ENCODE measurements at regions not wholly inside any gene's neighbourhood (a gene's known extent, or its start where the extent isn't known, plus 50 kb on each side); places are given as distances from the start of the nearest gene placed in this dataset.
"Not testable (repeated sequence)": the region's sequence is repeated elsewhere in the genome, so short reads cannot be mapped to it uniquely, and the experiment has no call there.

DNA sequence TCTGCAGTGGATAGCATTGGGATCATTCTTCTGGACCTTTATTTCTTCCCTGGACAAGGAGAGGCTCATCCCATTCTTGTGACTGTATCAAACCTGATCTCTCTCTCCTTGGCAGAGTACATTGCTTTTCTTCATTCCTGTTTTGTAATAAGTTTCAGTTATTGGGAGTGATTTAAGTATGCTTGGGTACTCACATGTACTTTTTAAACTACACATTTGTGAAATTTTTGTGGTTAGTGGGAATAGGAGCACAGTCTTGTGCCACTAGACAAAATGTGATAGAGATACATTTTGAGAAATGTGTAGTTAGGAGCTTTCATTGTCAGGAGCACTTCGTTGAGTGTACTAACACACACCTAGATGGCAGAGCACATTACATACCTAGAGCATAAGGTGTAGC lies 262.6 kb downstream of the C3orf38 start:
- DNase-seq: no peak

DNA sequence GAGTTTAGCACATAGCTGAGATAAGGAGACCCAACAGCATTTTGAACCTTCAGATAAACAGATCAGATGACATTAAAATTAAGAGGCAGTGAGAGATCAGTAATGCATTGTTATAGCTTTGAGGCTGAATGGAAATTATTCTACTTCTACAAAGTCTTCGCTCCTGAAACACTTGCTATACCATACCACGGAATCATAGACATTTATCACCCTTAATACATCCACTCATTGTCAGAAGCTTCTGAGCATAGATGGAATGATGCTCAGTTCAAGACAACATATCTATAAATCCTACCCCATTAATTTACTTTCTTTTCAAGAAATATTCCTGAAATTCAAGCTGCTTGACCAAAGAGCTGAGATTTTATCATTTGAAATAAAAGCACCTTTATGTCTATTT lies 266.7 kb downstream of the C3orf38 start:
- no peak for DNase-seq

- no peak for DNase-seq
Measured at GRCh38 chr3:88418219-88418618, 268.5 kb downstream of the C3orf38 start.

- no peak for DNase-seq
Measured at GRCh38 chr3:88433568-88433967, 283.8 kb downstream of the C3orf38 start.

GRCh38 chr3:88434001-88434400 lies 284.2 kb downstream of the C3orf38 start:
- DNase-seq: no peak

GRCh38 chr3:88440701-88441100 lies 290.9 kb downstream of the C3orf38 start:
- DNase-seq: no peak

DNA sequence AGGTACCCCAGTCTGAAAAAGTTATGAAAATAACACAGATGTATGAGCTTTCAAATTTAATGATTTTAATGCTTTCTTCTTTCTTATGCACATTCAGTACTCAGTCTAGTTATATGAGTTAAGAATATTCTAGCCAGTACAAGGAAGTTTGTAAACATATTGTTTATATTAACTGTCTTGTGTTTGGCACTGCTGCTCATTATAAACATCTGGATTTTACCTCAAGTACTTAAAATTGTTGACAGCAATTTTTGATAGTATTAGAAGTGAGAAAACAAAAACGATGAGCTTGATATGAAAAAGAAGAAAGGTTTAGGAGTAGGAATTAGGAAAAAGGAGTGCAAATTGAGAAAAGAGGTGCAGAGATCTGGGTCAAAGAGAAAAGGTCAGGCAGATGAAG lies 293.3 kb downstream of the C3orf38 start:
- DNase-seq: no peak

DNA sequence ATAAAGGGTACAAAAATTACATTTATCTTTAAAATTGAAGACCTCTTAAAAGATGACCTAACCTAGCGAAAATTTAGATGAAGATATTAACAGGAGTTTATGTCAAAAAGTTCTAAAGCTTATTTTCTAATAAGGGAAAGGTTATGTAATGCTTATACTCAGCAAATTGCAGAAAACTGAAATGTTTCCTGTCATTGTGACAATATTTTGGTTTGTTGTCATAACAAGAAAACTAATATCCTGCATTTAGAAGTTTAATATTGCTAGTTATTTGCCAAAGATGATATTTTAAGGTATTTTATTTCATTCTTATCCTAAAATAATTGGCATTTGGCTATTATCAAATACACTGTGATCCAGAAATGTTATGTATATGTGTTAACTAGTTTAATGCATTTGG lies 294.5 kb downstream of the C3orf38 start:
- no peak for DNase-seq

- DNase-seq: no peak
Measured at GRCh38 chr3:88452228-88452627, 302.5 kb downstream of the C3orf38 start.

DNA sequence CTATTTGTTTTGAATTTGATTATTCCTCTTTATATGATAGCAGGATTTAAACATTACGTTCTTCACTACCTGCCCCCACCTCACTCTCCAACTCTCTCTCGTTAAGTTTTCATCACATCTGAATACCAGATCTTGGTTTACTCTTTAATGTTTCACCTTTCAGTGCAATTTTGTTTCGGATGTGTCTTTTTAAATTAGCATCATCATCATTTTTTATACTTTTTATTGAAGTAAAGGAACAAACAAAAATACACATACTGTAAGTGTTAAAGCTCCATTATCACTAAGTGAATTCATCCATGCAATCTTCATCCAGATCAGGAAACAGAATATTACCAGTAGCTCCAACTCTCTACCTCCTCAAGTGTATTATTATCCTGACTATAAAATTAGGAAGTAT lies 310.6 kb downstream of the C3orf38 start:
- DNase-seq: no peak

DNA sequence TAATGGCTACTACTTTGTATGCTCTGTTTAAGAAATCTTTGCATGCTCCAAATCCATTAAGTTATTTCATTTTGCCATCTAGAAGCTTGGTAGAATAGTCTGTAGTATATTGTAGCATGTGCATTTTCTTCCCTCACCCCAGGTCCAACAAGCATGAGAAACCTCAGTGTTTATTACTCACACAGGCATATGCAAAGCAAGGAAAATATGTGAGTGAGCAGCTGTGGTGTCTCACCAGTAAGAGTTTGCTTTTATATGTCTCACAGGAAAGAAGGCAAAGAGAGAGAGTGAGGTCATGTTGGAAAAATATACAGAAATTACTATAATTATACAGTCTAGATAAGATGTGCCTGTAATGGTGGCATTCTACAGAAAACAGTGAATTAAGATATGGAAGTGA lies 312.5 kb downstream of the C3orf38 start:
- no peak for DNase-seq

GRCh38 chr3:88467191-88467590 lies 317.4 kb downstream of the C3orf38 start:
- DNase-seq: no peak

DNA sequence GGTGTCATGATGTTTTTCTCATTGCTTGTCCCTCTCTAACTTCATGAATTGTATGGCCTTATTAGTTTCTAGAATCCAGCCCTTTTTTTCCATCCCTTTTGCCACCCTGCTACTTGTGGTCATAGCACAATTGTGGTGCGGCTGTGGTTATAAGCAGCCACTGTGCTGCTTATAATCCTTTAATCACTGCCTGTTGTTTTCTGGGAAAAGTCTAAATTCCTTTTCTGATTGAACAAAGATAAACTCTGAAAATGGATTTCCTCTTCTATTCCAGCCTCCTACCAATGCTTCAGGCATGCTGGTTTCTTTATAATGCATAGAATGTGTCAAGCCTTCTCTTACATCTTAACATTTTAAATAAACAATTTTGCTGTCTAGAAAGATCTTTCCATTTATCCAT lies 319.5 kb downstream of the C3orf38 start:
- no peak for DNase-seq

GRCh38 chr3:88478460-88478859 lies 328.7 kb downstream of the C3orf38 start:
- DNase-seq: no peak

DNA sequence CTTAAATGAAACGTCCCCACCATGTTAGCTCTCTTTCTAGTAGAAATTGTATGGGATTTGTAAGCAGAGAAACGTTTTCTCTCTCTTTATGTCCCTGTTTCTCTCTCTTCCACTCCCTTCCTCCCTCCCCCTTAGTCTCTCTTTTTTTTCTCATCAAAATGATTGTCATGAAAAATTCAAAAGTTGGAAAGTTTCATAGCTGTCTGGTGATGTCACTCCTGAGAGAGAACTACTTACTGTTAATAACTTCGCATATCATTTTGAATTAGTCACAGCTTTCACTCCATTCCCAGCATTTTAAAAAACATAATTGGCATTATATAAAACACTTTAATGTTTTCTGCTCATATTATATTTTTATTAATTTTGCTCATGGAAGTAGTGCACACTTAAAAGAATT lies 331.1 kb downstream of the C3orf38 start:
- no peak for DNase-seq

DNA sequence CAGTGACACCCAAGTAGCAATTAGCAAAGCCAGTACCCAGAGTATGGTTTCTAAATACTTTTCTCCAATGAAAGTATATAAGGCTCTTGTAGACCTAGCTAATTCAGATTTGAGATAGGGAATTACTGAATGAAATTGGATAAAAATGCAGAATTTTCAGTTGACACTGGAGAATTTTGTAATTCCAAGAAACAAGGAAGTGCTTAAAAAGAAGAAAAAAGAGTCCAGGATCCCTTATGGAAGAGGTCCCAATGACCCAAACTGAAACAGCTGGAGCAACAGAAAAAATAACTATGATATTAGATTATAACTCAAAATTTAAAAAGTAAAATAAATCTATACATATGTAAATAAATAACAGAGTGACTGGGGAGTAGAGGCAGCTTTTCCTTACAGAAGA lies 335.2 kb downstream of the C3orf38 start:
- DNase-seq: no peak

DNA sequence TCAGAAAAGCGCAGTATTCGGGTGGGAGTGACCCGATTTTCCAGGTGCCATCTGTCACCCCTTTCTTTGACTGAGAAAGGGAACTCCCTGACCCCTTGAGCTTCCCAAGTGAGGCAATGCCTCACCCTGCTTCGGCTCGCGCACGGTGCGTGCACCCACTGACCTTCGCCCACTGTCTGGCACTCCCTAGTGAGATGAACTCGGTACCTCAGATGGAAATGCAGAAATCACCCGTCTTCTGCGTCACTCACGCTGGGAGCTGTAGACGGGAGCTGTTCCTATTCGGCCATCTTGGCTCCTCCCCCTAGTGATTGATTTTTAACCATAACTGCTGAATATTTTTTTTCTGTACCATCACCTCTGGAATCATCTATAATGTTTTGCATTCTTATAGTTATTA lies 359.1 kb downstream of the C3orf38 start:
- not testable (repeated sequence) for DNase-seq

DNA sequence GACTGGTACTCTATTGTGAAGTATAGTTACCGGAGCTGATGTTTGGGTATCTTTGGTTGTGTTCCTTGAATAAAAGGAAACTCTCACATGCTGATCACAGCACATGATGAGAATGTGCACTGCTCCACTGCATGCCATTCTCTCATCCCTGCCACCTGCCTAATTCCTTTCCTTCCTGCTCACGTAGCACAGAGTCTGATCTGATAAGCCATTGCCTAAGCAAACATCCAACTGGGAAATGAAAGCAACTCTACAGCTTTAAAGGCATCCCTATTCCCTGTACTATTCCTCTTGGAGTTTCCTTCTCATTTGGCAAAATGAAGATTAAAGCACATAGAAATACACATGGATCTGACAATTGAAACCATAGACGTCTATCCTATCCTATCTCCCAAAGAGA lies 359.8 kb downstream of the C3orf38 start:
- no peak for DNase-seq

DNA sequence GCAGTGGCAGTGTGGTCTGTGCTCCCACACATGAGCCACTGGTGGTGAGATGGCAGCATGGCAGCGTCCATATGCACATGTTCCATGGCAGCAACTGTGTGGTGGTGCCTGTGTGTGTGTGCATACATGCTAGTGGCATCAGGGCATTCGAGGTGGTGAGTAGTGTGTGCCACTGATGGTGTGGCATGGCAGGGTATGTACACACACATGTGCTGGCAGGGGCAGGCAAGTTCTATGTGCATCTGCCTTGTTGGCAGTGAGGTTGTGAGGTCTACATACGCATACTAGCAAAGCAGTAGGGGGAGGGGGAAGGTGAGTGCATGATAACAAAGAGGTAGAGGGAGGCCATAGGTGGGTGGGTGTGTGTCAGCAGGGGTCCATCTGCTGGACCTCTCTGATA lies 378.7 kb downstream of the C3orf38 start:
- no peak for DNase-seq

GRCh38 chr3:88534534-88534933 lies 384.8 kb downstream of the C3orf38 start:
- no peak for DNase-seq

GRCh38 chr3:88535563-88535962 lies 385.8 kb downstream of the C3orf38 start:
- DNase-seq: no peak

DNA sequence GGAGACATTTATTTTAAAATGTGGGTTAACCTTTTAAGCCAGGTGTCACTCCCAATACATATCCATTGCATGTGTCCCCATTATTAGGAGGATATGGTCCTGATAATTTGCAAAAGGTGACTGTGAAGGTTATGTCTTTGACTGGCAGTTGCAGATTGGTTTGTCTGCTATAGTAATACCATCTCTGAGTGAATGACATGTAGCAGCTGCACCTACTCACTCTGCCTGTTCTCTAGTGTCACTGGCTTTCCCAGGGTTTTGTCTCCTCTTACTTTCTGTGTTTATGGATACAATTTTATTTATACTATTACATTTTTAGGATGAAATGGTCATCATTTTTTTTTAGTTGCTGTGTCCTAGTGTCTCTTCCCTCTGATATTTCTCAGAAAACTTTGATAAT lies 393.2 kb downstream of the C3orf38 start:
- DNase-seq: no peak

- DNase-seq: no peak
Measured at GRCh38 chr3:88572450-88572849, 422.7 kb downstream of the C3orf38 start.

DNA sequence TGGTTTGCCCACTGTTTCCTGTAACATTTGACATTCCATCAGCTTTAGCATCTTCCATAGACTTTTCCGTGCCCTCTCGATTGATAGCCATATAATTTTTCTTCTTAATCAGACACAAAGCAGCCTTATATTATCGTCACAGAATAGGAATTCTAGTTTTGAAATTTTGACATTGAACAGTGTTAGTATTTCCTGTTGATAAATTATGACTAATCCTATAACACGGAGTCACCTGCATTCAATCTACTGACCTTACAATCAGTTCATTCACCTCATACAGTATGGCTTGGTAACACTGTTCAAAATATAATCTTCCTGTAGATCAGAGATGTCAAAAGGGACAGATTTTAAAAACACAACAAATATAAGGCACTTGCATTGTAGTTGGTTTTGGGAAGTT lies 423.7 kb downstream of the C3orf38 start:
- no peak for DNase-seq

- no peak for DNase-seq
Measured at GRCh38 chr3:88574146-88574545, 424.4 kb downstream of the C3orf38 start.

DNA sequence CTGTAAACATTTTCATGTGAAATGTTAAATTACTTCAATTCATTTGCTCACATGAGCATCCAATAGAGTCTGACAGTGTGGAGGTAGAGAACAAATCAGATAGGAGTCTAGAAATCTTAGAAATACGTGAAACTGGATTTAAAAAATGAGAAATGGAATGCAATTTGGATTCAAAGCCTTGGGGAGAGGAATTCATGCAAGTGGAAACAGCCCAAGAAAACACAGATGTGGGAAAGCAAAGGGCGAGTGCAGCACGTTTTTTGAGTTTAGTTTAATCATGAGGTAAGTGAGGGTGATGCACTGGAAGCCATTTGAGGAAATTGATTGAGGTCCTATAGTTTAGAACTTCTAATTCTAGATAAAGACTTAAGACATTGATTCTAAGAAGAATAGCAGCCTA lies 434.7 kb downstream of the C3orf38 start:
- no peak for DNase-seq

All from DMS 273 treated with DMSO at 0.1 percent for 48 hours (cell line).